HepG2 (cell line): ENCODE measurements at regions not wholly inside any gene's neighbourhood (a gene's known extent, or its start where the extent isn't known, plus 50 kb on each side); places are given as distances from the start of the nearest gene placed in this dataset.

Experiments
- ATAC-seq: fragments of 200-7000 bp; cut with Tn5 transposase; 3 replicates; pipeline ENCODE4 v1.9.1; 2020; ENCODE audit warnings: mild to moderate bottlenecking, moderate library complexity
- BruUV-seq: library from RNA; stranded (reverse); fragments of 400-500 nt; replicated peaks from 2 replicates; lab custom pipeline; 2021; lab: Mats Ljungman, UMichigan
- CTCF ChIA-PET: fragments of 300-600 bp; formaldehyde crosslinking; extraction: SDS; loops from one replicate; lab custom pipeline; 2021; ENCODE audit warnings: low total read pairs, inconsistent platforms, low intra/inter-chr PET ratio; lab: Yijun Ruan, JAX
- POLR2A ChIA-PET: fragments of 350-600 bp; sonication (Branson Sonifier 250); formaldehyde crosslinking; loops from one replicate; lab custom pipeline; 2020; ENCODE audit warnings: antibody characterized with exemption, inconsistent platforms; lab: Yijun Ruan, JAX
- DNase-seq: peaks from one replicate; pipeline ENCODE4 v3.0.0-alpha.2; 2015; ENCODE audit warnings: low spot score
- FAIRE-seq: peaks from 3 replicates; lab custom pipeline; 2011; peaks lifted over from hg19 to GRCh38; lab: Jason Lieb, UNC
- H2AFZ ChIP-seq: one replicate; pipeline ENCODE4 v1.6.1; 2011; ENCODE audit warnings: low read length, inconsistent platforms
- H3K27ac ChIP-seq: fragments of 300-600 bp; 3 replicates; pipeline ENCODE4 v1.8.0; 2011; ENCODE audit warnings: mixed run types, mild to moderate bottlenecking, mixed read lengths, low read length, inconsistent platforms; ENCODE audit not compliant: insufficient read depth; ENCODE audit errors: extremely low read length
- H3K27me3 ChIP-seq, 2 experiments: fragments of 200-600 bp in 1 of 2; 2 replicates in 1 of 2; 3 replicates in 1 of 2; pipeline versions ENCODE4 v1.6.0 to v1.8.0; 2011; ENCODE audit warnings: low read length in 2 of 2, mild to moderate bottlenecking in 2 of 2, moderate library complexity in 2 of 2, inconsistent platforms in 1 of 2; ENCODE audit not compliant: insufficient read depth in 2 of 2, control insufficient read depth in 1 of 2
- H3K36me3 ChIP-seq, 2 experiments: fragments of 200-600 bp in 1 of 2; replicated peaks in 1 of 2; 2 replicates in 1 of 2; 3 replicates in 1 of 2; pipeline versions ENCODE4 v1.5.1 to v1.8.0; 2011; ENCODE audit warnings: low read length in 2 of 2, inconsistent platforms in 1 of 2; ENCODE audit not compliant: insufficient read depth in 2 of 2, control insufficient read depth in 1 of 2
- H3K4me1 ChIP-seq: 2 replicates; pipeline ENCODE4 v1.5.1; 2012; ENCODE audit warnings: low read length, inconsistent platforms; ENCODE audit not compliant: insufficient read depth
- H3K4me2 ChIP-seq: 2 replicates; pipeline ENCODE4 v1.6.0; 2011; ENCODE audit warnings: low read depth, low read length, inconsistent platforms
- H3K4me3 ChIP-seq, 3 experiments: fragments of 200-600 bp in 1 of 3; sonication (generic), shearing (Covaris generic) in 1 of 3; replicated peaks in 1 of 3; 2 replicates each; pipeline ENCODE4 v1.5.1; 2011 to 2016; ENCODE audit warnings: low read length in 3 of 3, inconsistent platforms in 2 of 3, low read depth in 2 of 3, mild to moderate bottlenecking in 2 of 3, control low read depth in 1 of 3, mixed read lengths in 1 of 3; ENCODE audit not compliant: insufficient read depth in 1 of 3
- H3K79me2 ChIP-seq: one replicate; pipeline ENCODE4 v1.6.1; 2011; ENCODE audit warnings: low read length, inconsistent platforms; ENCODE audit not compliant: insufficient read depth
- H3K9ac ChIP-seq: 2 replicates; pipeline ENCODE4 v1.6.0; 2011; ENCODE audit warnings: mild to moderate bottlenecking, low read depth, low read length, inconsistent platforms; ENCODE audit not compliant: insufficient read depth
- H3K9me3 ChIP-seq: 2 replicates; pipeline ENCODE4 v1.5.1; 2012; ENCODE audit warnings: mild to moderate bottlenecking, low read length
- H4K20me1 ChIP-seq: 2 replicates; pipeline ENCODE4 v1.6.0; 2011; ENCODE audit warnings: inconsistent platforms, mild to moderate bottlenecking, low read length, moderate library complexity; ENCODE audit not compliant: insufficient read depth
- ARID2 ChIP-seq: sonication (generic); formaldehyde crosslinking; IDR thresholded peaks from 2 replicates; pipeline ENCODE4 v1.8.1; 2022; ENCODE audit warnings: mild to moderate bottlenecking, missing genetic modification reagents, borderline replicate concordance
- HCFC1 ChIP-seq: fragments of 150-350 bp; IDR thresholded peaks from 2 replicates; pipeline ENCODE4 v1.6.1; 2014; ENCODE audit warnings: low read depth, low read length
- RCOR2 ChIP-seq: IDR thresholded peaks from 2 replicates; pipeline ENCODE4 v1.6.1; 2016; ENCODE audit warnings: missing biosample characterization, missing genetic modification reagents
- SMYD3 ChIP-seq: sonication (generic); formaldehyde crosslinking; IDR thresholded peaks from 2 replicates; pipeline ENCODE4 v1.8.1; 2023; ENCODE audit warnings: mild to moderate bottlenecking, missing genetic modification reagents
- SNAI1 ChIP-seq: sonication (generic); formaldehyde crosslinking; IDR thresholded peaks from 2 replicates; pipeline ENCODE4 v1.5.0; 2020; ENCODE audit warnings: mild to moderate bottlenecking, missing genetic modification reagents, borderline replicate concordance
- TSC22D2 ChIP-seq: sonication (generic); formaldehyde crosslinking; IDR thresholded peaks from 2 replicates; pipeline ENCODE4 v1.5.1; 2020; ENCODE audit warnings: missing genetic modification reagents, mild to moderate bottlenecking, borderline replicate concordance
- ZBTB10 ChIP-seq: sonication (generic); formaldehyde crosslinking; IDR thresholded peaks from 2 replicates; pipeline ENCODE4 v1.4.0; 2020; ENCODE audit warnings: missing genetic modification reagents, borderline replicate concordance
- ZEB1 ChIP-seq: IDR thresholded peaks from 2 replicates; pipeline ENCODE4 v1.6.1; 2012; ENCODE audit warnings: mild to moderate bottlenecking, low read depth, inconsistent platforms; ENCODE audit not compliant: insufficient replicate concordance
- ZNF230 ChIP-seq: sonication (generic); formaldehyde crosslinking; IDR thresholded peaks from 2 replicates; pipeline ENCODE4 v1.4.0; 2020; ENCODE audit warnings: mild to moderate bottlenecking, missing genetic modification reagents
- ZNF235 ChIP-seq: sonication (generic); formaldehyde crosslinking; IDR thresholded peaks from 2 replicates; pipeline ENCODE4 v1.8.1; 2023; ENCODE audit warnings: mild to moderate bottlenecking, missing genetic modification reagents, borderline replicate concordance
- ZNF263 ChIP-seq: sonication (generic); formaldehyde crosslinking; IDR thresholded peaks from 2 replicates; pipeline ENCODE4 v1.4.0; 2020; ENCODE audit warnings: missing genetic modification reagents
- ZNF33B ChIP-seq: sonication (generic); formaldehyde crosslinking; IDR thresholded peaks from 2 replicates; pipeline ENCODE4 v1.5.1; 2020; ENCODE audit warnings: mild to moderate bottlenecking, missing genetic modification reagents
- ZNF460 ChIP-seq: sonication (generic); formaldehyde crosslinking; IDR thresholded peaks from 2 replicates; pipeline ENCODE4 v1.5.1; 2020; ENCODE audit warnings: missing genetic modification reagents, mild to moderate bottlenecking, borderline replicate concordance
- ZNF564 ChIP-seq: sonication (generic); formaldehyde crosslinking; IDR thresholded peaks from 2 replicates; pipeline ENCODE4 v1.8.1; 2023; ENCODE audit warnings: mild to moderate bottlenecking, missing genetic modification reagents
- ZNF788 ChIP-seq: sonication (generic); formaldehyde crosslinking; IDR thresholded peaks from 2 replicates; pipeline ENCODE4 v1.5.0; 2020; ENCODE audit warnings: mild to moderate bottlenecking, missing genetic modification reagents, borderline replicate concordance
- WGBS: methylation state at CpG from one replicate; pipeline ENCODE4 v1.1.6; 2017; ENCODE audit warnings: low lambda C conversion rate; 5-methylcytosine and 5-hydroxymethylcytosine counted together
- in situ Hi-C: cut with HindIII; loops from 2 replicates; pipeline ENCODE4 v1.10.0; 2017; ENCODE audit warnings: low pct_unique_long_range_greater_than_20kb; ENCODE audit not compliant: extremely low pct_ligation_motif_present
- intact Hi-C: fragments of 100-400 bp; cut with micrococcal nuclease; formaldehyde crosslinking; loops from one replicate; pipeline ENCODE4 v1.10.0; 2022; ENCODE audit not compliant: unreplicated experiment

GRCh38 chr12:19882346-19882745 is 443.1 kb downstream of the AEBP2 start:
- no peak overlapping the region for H3K9ac ChIP-seq
- ChIA-PET CTCF (no interaction called here), POLR2A (no interaction called here)
- no peak for TF ChIP-seq SNAI1 (CRISPR knock-in tag)
- no peak for TF ChIP-seq RCOR2
- no peak for TF ChIP-seq HCFC1
- TF ChIP-seq ZNF788 (CRISPR knock-in tag), result no peak
- TF ChIP-seq ZNF564 (CRISPR knock-in tag), result no peak
- TF ChIP-seq ZBTB10 (CRISPR knock-in tag), result no peak
- no peak for TF ChIP-seq SMYD3
- TF ChIP-seq ZNF33B (CRISPR knock-in tag), result no peak
- TF ChIP-seq ZNF460 (CRISPR knock-in tag), result no peak
- TF ChIP-seq ARID2, result no peak
- TF ChIP-seq ZNF230 (CRISPR knock-in tag), result no peak
- no peak for TF ChIP-seq ZNF263 (CRISPR knock-in tag)
- no peak for TF ChIP-seq ZNF235 (CRISPR knock-in tag)
- no peak for TF ChIP-seq ZEB1
- TF ChIP-seq TSC22D2 (CRISPR knock-in tag), result no peak
- H3K4me1 ChIP-seq, result peaks cover 14% of the 10 kb centered on the region
- ATAC-seq (no peak), FAIRE-seq (no peak), DNase-seq (no peak)
- H4K20me1 ChIP-seq, result no peaks in the 10 kb centered on the region
- 55% methylated on average over 3 of the region's 3 CpGs for WGBS
- H3K4me3 ChIP-seq, result no peak overlapping the region
- no peaks in the 10 kb centered on the region for H3K79me2 ChIP-seq
- H3K27ac ChIP-seq, result no peak overlapping the region
- intact Hi-C loops (no loop called here), in situ Hi-C loops (no loop called here)
- no peak overlapping the region for H3K4me2 ChIP-seq
- no peaks in the 10 kb centered on the region for H3K36me3 ChIP-seq
- H3K27me3 ChIP-seq, result no peaks in the 10 kb centered on the region
- H3K9me3 ChIP-seq, result no peaks in the 10 kb centered on the region
- BruUV-seq, result no TSS peak
- no peak overlapping the region for H2AFZ ChIP-seq
